BLaER1 (cell line): ENCODE measurements at regions not wholly inside any gene's neighbourhood (a gene's known extent, or its start where the extent isn't known, plus 50 kb on each side); places are given as distances from the start of the nearest gene placed in this dataset.
"Not testable (repeated sequence)": the region's sequence is repeated elsewhere in the genome, so short reads cannot be mapped to it uniquely, and the experiment has no call there.

Experiments used
- H3K27ac ChIP-seq: shearing (Covaris generic); formaldehyde crosslinking; 2 replicates; pipeline ENCODE4 v1.8.1; 2022
- H3K27me3 ChIP-seq: shearing (Covaris generic); formaldehyde crosslinking; 2 replicates; pipeline ENCODE4 v1.8.1; 2022
- H3K36me3 ChIP-seq: shearing (Covaris generic); formaldehyde crosslinking; 2 replicates; pipeline ENCODE4 v1.8.1; 2022
- H3K4me1 ChIP-seq: shearing (Covaris generic); formaldehyde crosslinking; 2 replicates; pipeline ENCODE4 v1.8.1; 2022
- H3K4me2 ChIP-seq: shearing (Covaris generic); formaldehyde crosslinking; 2 replicates; pipeline ENCODE4 v1.8.1; 2022
- H3K4me3 ChIP-seq: shearing (Covaris generic); formaldehyde crosslinking; 2 replicates; pipeline ENCODE4 v1.8.1; 2022
- H3K9ac ChIP-seq: shearing (Covaris generic); formaldehyde crosslinking; 2 replicates; pipeline ENCODE4 v1.8.1; 2022
- H3K9me3 ChIP-seq: shearing (Covaris generic); formaldehyde crosslinking; 2 replicates; pipeline ENCODE4 v1.8.1; 2022
- H4K20me1 ChIP-seq: shearing (Covaris generic); formaldehyde crosslinking; 2 replicates; pipeline ENCODE4 v1.8.1; 2022
- Cebpa-rat ChIP-seq: shearing (Covaris generic); IDR thresholded peaks from 2 replicates; pipeline ENCODE4 v1.8.1; 2022

DNA sequence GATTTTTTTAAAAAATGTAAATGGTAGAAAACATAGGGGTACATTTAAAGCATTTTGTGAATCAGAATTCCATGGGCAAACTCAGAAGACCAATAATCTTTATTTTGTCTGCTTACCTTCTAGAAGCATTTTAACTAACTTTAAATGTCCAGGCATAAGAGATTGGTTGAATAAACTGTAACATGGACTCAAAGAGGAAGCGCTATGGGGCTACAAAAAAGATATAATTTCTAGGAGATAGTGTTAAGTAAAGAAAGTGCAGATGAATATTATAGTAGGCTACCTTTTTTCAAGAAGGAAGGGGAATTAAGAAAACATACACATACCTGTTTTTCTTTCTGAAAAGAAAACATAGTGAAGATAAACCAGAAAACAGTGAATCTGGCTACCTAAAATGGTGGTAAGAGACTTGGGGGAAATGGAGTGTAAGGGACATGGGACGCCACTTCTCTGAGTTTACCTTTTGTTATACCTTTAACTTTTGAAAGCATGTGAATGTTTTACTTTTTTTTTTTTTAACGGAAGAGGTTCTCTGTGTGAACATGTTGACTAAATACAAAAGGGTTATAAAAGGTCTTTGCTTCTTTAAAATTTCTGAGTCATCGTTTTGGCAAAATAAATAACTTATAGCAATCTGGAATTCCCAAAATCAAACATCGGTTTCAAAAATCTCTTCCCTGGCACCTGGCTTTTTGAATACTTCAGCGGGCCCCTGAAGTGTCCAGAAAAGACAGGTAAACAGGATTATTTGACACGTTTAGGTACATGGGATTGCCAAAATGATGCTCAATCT is 133.4 kb downstream of the OR2B2 start:
- TF ChIP-seq Cebpa-rat, result no peak
- Histone ChIP-seq H3K4me1 (no peaks in the 10 kb centered on the region), H3K27ac (no peak overlapping the region), H4K20me1 (no peaks in the 10 kb centered on the region), H3K9me3 (no peaks in the 10 kb centered on the region), H3K4me3 (no peak overlapping the region), H3K36me3 (no peaks in the 10 kb centered on the region), H3K27me3 (no peaks in the 10 kb centered on the region), H3K4me2 (no peak overlapping the region), H3K9ac (no peak overlapping the region)

- no peaks in the 10 kb centered on the region for H3K9me3 ChIP-seq
- no peak for TF ChIP-seq Cebpa-rat
- H3K4me1 ChIP-seq, result 0 out of 2 replicates have a peak, but pooled peaks cover under 1% of the 10 kb centered on the region
- no peaks in the 10 kb centered on the region for H3K36me3 ChIP-seq
- no peaks in the 10 kb centered on the region for H4K20me1 ChIP-seq
- H3K9ac ChIP-seq, result no peak overlapping the region
- no peaks in the 10 kb centered on the region for H3K27me3 ChIP-seq
- H3K4me2 ChIP-seq, result no peak overlapping the region
- no peak overlapping the region for H3K4me3 ChIP-seq
- no peak overlapping the region for H3K27ac ChIP-seq
These were observed 134.4 kb downstream of the OR2B2 start for GRCh38 chr6:27777614-27778355.

- Histone ChIP-seq H3K4me1 (0 out of 2 replicates have a peak, but pooled peaks cover 4% of the 10 kb centered on the region), H3K27ac (no peak overlapping the region), H3K4me3 (no peak overlapping the region), H3K4me2 (no peak overlapping the region), H3K36me3 (no peaks in the 10 kb centered on the region), H3K9ac (no peak overlapping the region), H3K9me3 (no peaks in the 10 kb centered on the region), H3K27me3 (no peaks in the 10 kb centered on the region), H4K20me1 (no peaks in the 10 kb centered on the region)
- TF ChIP-seq Cebpa-rat, result no peak
These were observed 135.1 kb downstream of the OR2B2 start for GRCh38 chr6:27777126-27777525.

DNA sequence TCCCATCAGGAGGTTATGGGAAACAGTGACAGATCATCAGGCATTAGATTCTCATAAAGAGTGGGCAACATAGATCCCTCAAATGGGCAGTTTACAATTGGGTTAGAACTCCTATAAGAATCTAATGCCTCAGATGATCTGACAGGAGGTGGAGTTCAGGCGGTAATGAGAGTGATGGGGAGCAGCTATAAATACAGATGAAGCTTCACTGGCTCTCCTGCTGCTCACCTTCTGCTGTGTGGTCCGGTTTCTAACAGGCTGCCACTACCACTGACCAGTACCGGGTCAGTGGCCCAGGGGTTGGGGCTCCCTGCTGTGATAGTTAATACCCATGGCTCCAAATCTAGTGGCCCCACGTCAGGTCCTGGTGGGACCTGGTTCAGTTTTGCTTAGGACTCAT is 135.7 kb downstream of the OR2B2 start:
- no peaks in the 10 kb centered on the region for H3K27me3 ChIP-seq
- no peaks in the 10 kb centered on the region for H3K9me3 ChIP-seq
- 0 out of 2 replicates have a peak, but pooled peaks cover 4% of the 10 kb centered on the region for H3K4me1 ChIP-seq
- no peak overlapping the region for H3K4me3 ChIP-seq
- H3K27ac ChIP-seq, result no peak overlapping the region
- no peak overlapping the region for H3K9ac ChIP-seq
- H3K36me3 ChIP-seq, result no peaks in the 10 kb centered on the region
- no peak overlapping the region for H3K4me2 ChIP-seq
- no peak for TF ChIP-seq Cebpa-rat
- no peaks in the 10 kb centered on the region for H4K20me1 ChIP-seq

- H3K27ac ChIP-seq, result no peak overlapping the region
- no peaks in the 10 kb centered on the region for H3K9me3 ChIP-seq
- 0 out of 2 replicates have a peak, but pooled peaks cover 4% of the 10 kb centered on the region for H3K4me1 ChIP-seq
- no peak overlapping the region for H3K9ac ChIP-seq
- no peak overlapping the region for H3K4me2 ChIP-seq
- TF ChIP-seq Cebpa-rat, result no peak
- H3K36me3 ChIP-seq, result no peaks in the 10 kb centered on the region
- no peaks in the 10 kb centered on the region for H4K20me1 ChIP-seq
- no peaks in the 10 kb centered on the region for H3K27me3 ChIP-seq
- H3K4me3 ChIP-seq, result no peak overlapping the region
These were observed 136.4 kb downstream of the OR2B2 start for GRCh38 chr6:27775796-27776184.

DNA sequence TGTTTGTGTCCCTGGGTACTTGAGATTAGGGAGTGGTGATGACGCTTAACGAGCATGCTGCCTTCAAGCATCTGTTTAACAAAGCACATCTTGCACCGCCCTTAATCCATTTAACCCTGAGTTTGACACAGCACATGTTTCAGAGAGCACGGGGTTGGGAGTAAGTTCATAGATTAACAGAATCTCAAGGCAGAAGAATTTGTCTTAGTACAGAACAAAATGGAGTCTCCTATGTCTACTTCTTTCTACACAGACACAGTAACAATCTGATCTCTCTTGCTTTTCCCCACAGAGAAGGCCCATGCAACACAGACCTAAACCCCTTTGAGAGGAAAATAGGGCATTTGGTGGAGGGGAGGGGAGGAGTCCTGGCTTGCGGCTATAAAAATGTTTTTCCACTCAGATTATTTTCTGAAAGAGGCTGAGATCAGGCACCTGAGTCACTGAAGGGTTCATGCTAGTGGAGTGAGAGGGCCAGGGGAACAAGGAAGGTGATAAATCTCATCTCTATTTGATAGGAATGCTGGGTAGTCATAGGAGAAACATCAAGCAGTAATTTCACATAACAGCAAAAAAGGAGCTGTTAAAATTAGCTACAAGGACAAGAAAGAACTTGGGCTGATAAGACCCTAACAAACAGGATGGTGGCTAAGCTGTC is 136.9 kb downstream of the OR2B2 start:
- H3K27me3 ChIP-seq, H3K4me3 ChIP-seq, H3K9ac ChIP-seq, H3K36me3 ChIP-seq, H3K4me1 ChIP-seq, H3K4me2 ChIP-seq, H3K27ac ChIP-seq, H3K9me3 ChIP-seq, H4K20me1 ChIP-seq: not testable (repeated sequence)

- H3K4me3 ChIP-seq, result not testable (repeated sequence)
These were observed 138.0 kb downstream of the OR2B2 start for GRCh38 chr6:27774264-27774600.

GRCh38 chr6:27773542-27774263 is 138.5 kb downstream of the OR2B2 start:
- not testable (repeated sequence) for H3K9ac ChIP-seq, H3K27me3 ChIP-seq, H3K4me2 ChIP-seq, H3K27ac ChIP-seq, H3K4me1 ChIP-seq, H3K36me3 ChIP-seq, H3K9me3 ChIP-seq, H3K4me3 ChIP-seq, H4K20me1 ChIP-seq

More at GRCh38 chr6:27774264-27774600, 138.0 kb downstream of the OR2B2 start:
- H3K36me3 ChIP-seq, H3K27me3 ChIP-seq, H3K4me1 ChIP-seq, H3K9ac ChIP-seq, H3K27ac ChIP-seq, H4K20me1 ChIP-seq, H3K4me2 ChIP-seq, H3K9me3 ChIP-seq: not testable (repeated sequence)

- TF ChIP-seq Cebpa-rat, result no peak
- Histone ChIP-seq H3K27me3 (no peaks in the 10 kb centered on the region), H3K36me3 (no peaks in the 10 kb centered on the region), H3K27ac (no peak overlapping the region), H4K20me1 (no peaks in the 10 kb centered on the region), H3K9me3 (no peaks in the 10 kb centered on the region), H3K4me1 (0 out of 2 replicates have a peak, but pooled peaks cover 4% of the 10 kb centered on the region), H3K4me2 (no peak overlapping the region), H3K9ac (no peak overlapping the region; the same call in 1 of the 2 replicates), H3K4me3 (no peak overlapping the region)
These were observed 139.8 kb downstream of the OR2B2 start for GRCh38 chr6:27772261-27773001.
